Spleen (tissue), 11 donors: ENCODE measurements at regions not wholly inside any gene's neighbourhood (a gene's known extent, or its start where the extent isn't known, plus 50 kb on each side); places are given as distances from the start of the nearest gene placed in this dataset.

Experiments used
- DNase-seq: peaks from one replicate; pipeline ENCODE4 v3.0.0-alpha.2; 2020
- H3K27ac ChIP-seq, 8 donors: fragments of 200-600 bp; sonication (generic) in 7 of 8; 1 replicate in 4 of 8; 2 replicates in 4 of 8; pipeline versions ENCODE4 v1.5.0 to v1.8.0; 2016 to 2021; ENCODE audit warnings: inconsistent platforms in 4 of 8, mild to moderate bottlenecking in 4 of 8, moderate library complexity in 1 of 8
- H3K27me3 ChIP-seq, 7 donors: fragments of 200-600 bp; sonication (generic) in 6 of 7; replicated peaks in 1 of 7; 1 replicate in 4 of 7; 2 replicates in 3 of 7; pipeline versions ENCODE4 v1.5.0 to v1.8.0; 2016 to 2021; ENCODE audit warnings: inconsistent platforms in 3 of 7, mild to moderate bottlenecking in 1 of 7
- H3K36me3 ChIP-seq, 6 donors: fragments of 200-600 bp; sonication (generic) in 5 of 6; 1 replicate in 4 of 6; 2 replicates in 2 of 6; pipeline versions ENCODE4 v1.5.0 to v1.8.0; 2016 to 2021; ENCODE audit warnings: inconsistent platforms in 2 of 6
- H3K4me1 ChIP-seq, 6 donors: fragments of 200-600 bp; sonication (generic) in 5 of 6; 1 replicate in 3 of 6; 2 replicates in 3 of 6; pipeline versions ENCODE4 v1.5.0 to v1.8.0; 2016 to 2021; ENCODE audit warnings: inconsistent platforms in 3 of 6
- H3K4me3 ChIP-seq, 8 donors: fragments of 200-600 bp; sonication (generic) in 7 of 8; 1 replicate in 4 of 8; 2 replicates in 4 of 8; pipeline versions ENCODE4 v1.5.0 to v1.8.0; 2016 to 2021; ENCODE audit warnings: inconsistent platforms in 4 of 8, mild to moderate bottlenecking in 4 of 8, moderate library complexity in 2 of 8
- H3K9me3 ChIP-seq, 8 donors: fragments of 200-600 bp; sonication (generic) in 7 of 8; 1 replicate in 4 of 8; 2 replicates in 4 of 8; pipeline versions ENCODE4 v1.5.0 to v1.8.0; 2016 to 2021; ENCODE audit warnings: inconsistent platforms in 4 of 8
- CTCF ChIP-seq, 11 experiments: fragments of 200-600 bp in 7 of 11; fragments of 450-650 bp in 4 of 11; sonication (generic) in 4 of 11; IDR thresholded peaks in 8 of 11; conservative IDR thresholded peaks in 3 of 11; 1 replicate in 7 of 11; 2 replicates in 4 of 11; pipeline versions ENCODE4 v1.4.0 to v1.8.0; 2016 to 2021; ENCODE audit warnings: antibody characterized with exemption in 11 of 11, inconsistent platforms in 4 of 11, mild to moderate bottlenecking in 1 of 11
- POLR2A ChIP-seq, 3 donors: fragments of 450-650 bp; IDR thresholded peaks; one replicate each; pipeline ENCODE4 v1.5.1; 2017; ENCODE audit warnings: antibody characterized with exemption in 3 of 3, mild to moderate bottlenecking in 1 of 3
- POLR2AphosphoS5 ChIP-seq, 3 donors: sonication (generic); formaldehyde crosslinking; IDR thresholded peaks; one replicate each; pipeline ENCODE4 v1.5.1; 2017; ENCODE audit warnings: antibody characterized with exemption in 3 of 3
- WGBS, 5 donors: extraction: QIAGEN DNeasy Blood & Tissue Kit in 3 of 5; methylation state at CpG; one replicate each; pipeline versions ENCODE4 v1.1.5 to v1.1.7; 2013 to 2018; 5-methylcytosine and 5-hydroxymethylcytosine counted together
- intact Hi-C: fragments of 100-400 bp; cut with DNase I; formaldehyde crosslinking; loops from one replicate; pipeline ENCODE4 v1.15.0; 2023; ENCODE audit warnings: low total_unique reads
- donor health status: healthy with polysubstance abuse.
- donor health status: DM: no; HTN: no; CAD: no; lungs with moderate emphysema.
- donor health status: DM: no; HTN: no; CAD: no.
- donor health status: Bipolar disorder and iron deficiency.
- donor health status: healthy.
- donor health status: DM: no; HTN: no; CAD: no.
- donor health status: DM: yes; HTN: yes; CAD: no.

- TF ChIP-seq POLR2AphosphoS5 (IDR thresholded peaks at IDR 0.05) (no peak), CTCF (IDR thresholded peaks at IDR 0.05 in 8 of 11, conservative IDR thresholded peaks at IDR 0.05 in 3 of 11) (no peak), POLR2A (IDR thresholded peaks at IDR 0.05) (no peak)
- H3K27ac ChIP-seq, result no peak overlapping the region
- intact Hi-C loops, result no loop called here
- H3K4me3 ChIP-seq, result no peak overlapping the region
- H3K27me3 ChIP-seq, result peaks cover 0 to 65% (median 28%) of the 10 kb centered on the region in 7 donors
- no peaks in the 10 kb centered on the region for H3K9me3 ChIP-seq
- no peaks in the 10 kb centered on the region for H3K36me3 ChIP-seq
- peak; percentile 66 for DNase-seq
- H3K4me1 ChIP-seq, result peaks cover 0 to 41% (median 19%) of the 10 kb centered on the region in 6 donors
- WGBS, 5 donors, result 90 to 97% (median 93%) methylated on average over 28 to 55 of the region's 55 CpGs
These were observed 212.3 kb downstream of the ERMARD start for GRCh38 chr6:169963581-169964297.

- Histone ChIP-seq H3K4me3 (peak overlapping the region in 2 of 8 donors; percentile 17 to 64), H3K27me3 (peaks cover 0 to 69% (median 28%) of the 10 kb centered on the region in 7 donors)
- 83 to 93% (median 91%) methylated on average over 43 to 44 of the region's 44 CpGs for WGBS, 5 donors
These were observed 211.4 kb downstream of the ERMARD start for GRCh38 chr6:169962604-169963469.

GRCh38 chr6:169961772-169962561 lies 210.5 kb downstream of the ERMARD start:
- Histone ChIP-seq H3K36me3 (no peaks in the 10 kb centered on the region), H3K27ac (peak overlapping the region in 4 of 8 donors; percentile 11 to 56 (median 30)), H3K4me3 (peak overlapping the region in 7 of 8 donors; percentile 17 to 64 (median 30)), H3K27me3 (peaks cover 0 to 76% (median 28%) of the 10 kb centered on the region in 7 donors), H3K4me1 (peaks cover 0 to 43% (median 21%) of the 10 kb centered on the region in 6 donors), H3K9me3 (no peaks in the 10 kb centered on the region)
- intact Hi-C loops, result no loop called here
- WGBS, 5 donors, result 7 to 31% (median 11%) methylated on average over 27 to 75 of the region's 75 CpGs
- DNase-seq, result peak; percentile 80
- TF ChIP-seq CTCF (IDR thresholded peaks at IDR 0.05 in 8 of 11, conservative IDR thresholded peaks at IDR 0.05 in 3 of 11) (peak in 9 of 11 experiments; percentile 16 to 57 (median 34)), POLR2A (IDR thresholded peaks at IDR 0.05) (no peak), POLR2AphosphoS5 (IDR thresholded peaks at IDR 0.05) (peak in 1 of 3 donors; percentile 41)

More at GRCh38 chr6:169962604-169963469, 211.4 kb downstream of the ERMARD start:
- H3K27ac ChIP-seq, result no peak overlapping the region
- H3K36me3 ChIP-seq, result no peaks in the 10 kb centered on the region
- DNase-seq, result peak; percentile 71
- H3K9me3 ChIP-seq, result no peaks in the 10 kb centered on the region
- TF ChIP-seq POLR2A (IDR thresholded peaks at IDR 0.05) (no peak), POLR2AphosphoS5 (IDR thresholded peaks at IDR 0.05) (no peak), CTCF (IDR thresholded peaks at IDR 0.05 in 8 of 11, conservative IDR thresholded peaks at IDR 0.05 in 3 of 11) (no peak)
- H3K4me1 ChIP-seq, result peaks cover 0 to 43% (median 21%) of the 10 kb centered on the region in 6 donors
- intact Hi-C loops, result no loop called here
